GM12878 (cell line): ENCODE measurements at regions not wholly inside any gene's neighbourhood (a gene's known extent, or its start where the extent isn't known, plus 50 kb on each side); places are given as distances from the start of the nearest gene placed in this dataset.

Source experiments
- ATAC-seq: fragments of 200-7000 bp; cut with Tn5 transposase; 3 replicates; pipeline ENCODE4 v1.9.1; 2020; ENCODE audit warnings: mild to moderate bottlenecking, moderate library complexity
- BruUV-seq: library from RNA; stranded (reverse); fragments of 400-500 nt; replicated peaks from 2 replicates; lab custom pipeline; 2021; lab: Mats Ljungman, UMichigan
- CTCF ChIA-PET: fragments of 300-600 bp; sonication (Branson Sonifier 250); formaldehyde crosslinking; extraction: SDS; loops from one replicate; lab custom pipeline; 2021; ENCODE audit warnings: inconsistent platforms; lab: Yijun Ruan, JAX
- POLR2A ChIA-PET: fragments of 350-600 bp; formaldehyde crosslinking; extraction: SDS; loops from one replicate; lab custom pipeline; 2021; ENCODE audit warnings: inconsistent platforms; lab: Charles Lee
- RAD21 ChIA-PET: fragments of 300-600 bp; sonication (Branson Sonifier 250); formaldehyde crosslinking; loops from one replicate; lab custom pipeline; 2023; ENCODE audit warnings: antibody characterized with exemption; ENCODE audit not compliant: unreplicated experiment; lab: Charles Lee
- SMC1A ChIA-PET: fragments of 300-600 bp; sonication (Branson Sonifier 250); formaldehyde crosslinking; loops from one replicate; lab custom pipeline; 2023; ENCODE audit not compliant: unreplicated experiment, uncharacterized antibody; lab: Charles Lee
- DNase-seq: peaks from one replicate; pipeline ENCODE4 v3.0.0-alpha.2; 2011; ENCODE audit warnings: low read depth, low spot score
- FAIRE-seq: peaks from 3 replicates; lab custom pipeline; 2011; peaks lifted over from hg19 to GRCh38; lab: Jason Lieb, UNC
- H2AFZ ChIP-seq: 2 replicates; pipeline ENCODE4 v1.6.0; 2011; ENCODE audit warnings: low read depth, low read length, control low read depth; ENCODE audit not compliant: control insufficient read depth
- H3K27ac ChIP-seq: 2 replicates; pipeline ENCODE4 v1.5.1; 2011; ENCODE audit warnings: control low read depth; ENCODE audit not compliant: control insufficient read depth, insufficient read depth
- H3K27me3 ChIP-seq, 2 experiments: replicated peaks in 1 of 2; 2 replicates each; pipeline versions ENCODE4 v1.6.0 to v1.6.1; 2011; ENCODE audit warnings: low read length in 1 of 2; ENCODE audit not compliant: control insufficient read depth in 2 of 2, insufficient read depth in 2 of 2
- H3K36me3 ChIP-seq, 2 experiments: 2 replicates each; pipeline ENCODE4 v1.5.1; 2011; ENCODE audit warnings: low read length in 1 of 2; ENCODE audit not compliant: control insufficient read depth in 2 of 2, insufficient read depth in 2 of 2
- H3K4me1 ChIP-seq: 2 replicates; pipeline ENCODE4 v1.6.1; 2011; ENCODE audit warnings: mild to moderate bottlenecking, low read length, moderate library complexity, mixed read lengths; ENCODE audit not compliant: control insufficient read depth, insufficient read depth
- H3K4me2 ChIP-seq: 2 replicates; pipeline ENCODE4 v1.6.0; 2011; ENCODE audit warnings: control low read depth; ENCODE audit not compliant: control insufficient read depth, insufficient read depth
- H3K4me3 ChIP-seq: fragments of 200-600 bp; sonication (generic); 2 replicates; pipeline ENCODE4 v1.5.1; 2016
- H3K79me2 ChIP-seq: 2 replicates; pipeline ENCODE4 v1.6.0; 2011; ENCODE audit warnings: low read length; ENCODE audit not compliant: control insufficient read depth, insufficient read depth
- H3K9ac ChIP-seq: 2 replicates; pipeline ENCODE4 v1.8.0; 2011; ENCODE audit warnings: low read length, control low read depth, mixed read lengths; ENCODE audit not compliant: control insufficient read depth, insufficient read depth
- H3K9me3 ChIP-seq: replicated peaks from 3 replicates; pipeline ENCODE4 v1.5.1; 2011; ENCODE audit warnings: mild to moderate bottlenecking, low read length; ENCODE audit not compliant: control insufficient read depth, insufficient read depth
- H4K20me1 ChIP-seq: 2 replicates; pipeline ENCODE4 v1.6.0; 2011; ENCODE audit not compliant: control insufficient read depth, insufficient read depth
- ATF2 ChIP-seq: IDR thresholded peaks from 2 replicates; pipeline ENCODE4 v1.6.1; 2012; ENCODE audit warnings: low read length, inconsistent platforms
- CREB1 ChIP-seq: IDR thresholded peaks from 2 replicates; pipeline ENCODE4 v1.6.1; 2012; ENCODE audit warnings: low read depth, mild to moderate bottlenecking, inconsistent platforms
- ELK1 ChIP-seq: IDR thresholded peaks from 2 replicates; pipeline ENCODE4 v1.6.1; 2012; ENCODE audit warnings: low read depth, low read length, improper control_type of control experiment
- GATAD2B ChIP-seq: fragments of 450-650 bp; conservative IDR thresholded peaks from 2 replicates; pipeline ENCODE4 v1.6.1; 2017; ENCODE audit warnings: low read depth, mild to moderate bottlenecking, moderate library complexity
- PML ChIP-seq: IDR thresholded peaks from 2 replicates; pipeline ENCODE4 v1.6.1; 2012; ENCODE audit warnings: low read length, inconsistent platforms
- RBBP5 ChIP-seq: fragments of 200-600 bp; sonication (generic); conservative IDR thresholded peaks from 2 replicates; pipeline ENCODE4 v1.6.1; 2016
- ZNF592 ChIP-seq: fragments of 450-650 bp; IDR thresholded peaks from 2 replicates; pipeline ENCODE4 v1.6.1; 2017; ENCODE audit warnings: mild to moderate bottlenecking, moderate library complexity
- WGBS: methylation state at CpG from one replicate; pipeline ENCODE4 v1.1.6; 2016; ENCODE audit warnings: low lambda C conversion rate; ENCODE audit not compliant: insufficient replicate concordance, insufficient coverage; ENCODE audit errors: missing lambda C conversion rate; 5-methylcytosine and 5-hydroxymethylcytosine counted together
- in situ Hi-C: fragments of 300-500 bp; cut with MboI; formaldehyde crosslinking; loops from 9 replicates; pipeline ENCODE4 v1.14.3; 2018; ENCODE audit warnings: mixed read lengths
- intact Hi-C: fragments of 100-400 bp; cut with micrococcal nuclease; formaldehyde crosslinking; loops from one replicate; pipeline ENCODE4 v1.14.2; 2022; ENCODE audit not compliant: unreplicated experiment

- POLR2A ChIA-PET, result no interaction called here
- Histone ChIP-seq H3K4me1 (no peaks in the 10 kb centered on the region), H3K4me2 (no peak overlapping the region), H4K20me1 (no peaks in the 10 kb centered on the region), H3K4me3 (no peak overlapping the region), H3K79me2 (no peaks in the 10 kb centered on the region), H3K27ac (no peak overlapping the region), H2AFZ (no peak overlapping the region), H3K27me3 (no peaks in the 10 kb centered on the region), H3K9ac (no peak overlapping the region), H3K9me3 (no peaks in the 10 kb centered on the region), H3K36me3 (no peaks in the 10 kb centered on the region)
- SMC1A ChIA-PET, result no interaction called here
- BruUV-seq, result no TSS peak
- TF ChIP-seq ZNF592 (no peak), ATF2 (no peak), ELK1 (no peak), GATAD2B (no peak), CREB1 (no peak), PML (no peak), RBBP5 (no peak)
- WGBS, result 36% methylated on average over 4 of the region's 4 CpGs
- intact Hi-C loops (no loop called here), in situ Hi-C loops (no loop called here)
- FAIRE-seq (no peak), DNase-seq (no peak), ATAC-seq (no peak)
- RAD21 ChIA-PET, result no interaction called here
- CTCF ChIA-PET, result no interaction called here
Observed at GRCh38 chr10:130429809-130430208, 293.6 kb downstream of the GLRX3 start.
